ENCODE measurements at regions not wholly inside any gene's neighbourhood (a gene's known extent, or its start where the extent isn't known, plus 50 kb on each side); places are given as distances from the start of the nearest gene placed in this dataset.

DNA sequence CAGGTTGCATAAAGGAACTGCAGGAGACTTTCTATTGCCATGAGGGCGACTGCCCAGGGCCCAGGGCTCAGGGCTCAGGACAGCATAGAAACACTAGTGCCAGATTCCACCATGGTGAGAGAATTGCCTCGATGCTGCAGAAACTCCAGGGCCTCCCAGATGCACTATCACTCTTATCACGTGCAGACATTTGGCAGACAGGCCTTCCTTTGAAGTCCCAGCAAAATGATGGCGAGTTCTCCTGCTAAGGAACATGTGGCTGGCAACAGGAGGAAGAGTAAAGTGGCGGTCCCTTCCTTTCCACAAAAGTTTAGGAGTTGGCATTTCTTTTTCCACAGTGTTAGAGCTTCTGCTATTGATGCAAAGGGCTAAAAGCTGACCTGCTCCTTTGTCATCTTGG is 214.0 kb upstream of the LNX1 start:
- DNase-seq: no peak

DNA sequence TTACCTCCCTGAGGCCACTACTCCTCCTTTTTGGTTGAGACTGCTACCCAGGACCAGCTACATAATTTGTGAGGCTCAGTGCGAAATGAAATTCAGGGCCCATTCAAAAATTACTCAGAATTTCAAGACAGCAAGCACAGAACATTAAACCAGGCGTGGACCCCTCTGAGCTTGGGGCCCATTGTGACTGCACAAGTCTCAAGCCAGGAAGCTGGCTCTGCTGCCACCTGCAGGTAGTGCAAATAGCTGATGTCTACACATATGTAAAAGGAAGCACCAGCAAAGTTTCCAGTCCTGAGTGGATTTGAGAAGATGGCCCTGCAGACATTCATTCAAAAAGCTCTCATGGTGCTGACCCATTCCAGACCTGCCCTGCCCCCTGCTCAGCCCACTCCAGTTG is 213.4 kb upstream of the LNX1 start:
- DNase-seq: peak; percentile 63

DNA sequence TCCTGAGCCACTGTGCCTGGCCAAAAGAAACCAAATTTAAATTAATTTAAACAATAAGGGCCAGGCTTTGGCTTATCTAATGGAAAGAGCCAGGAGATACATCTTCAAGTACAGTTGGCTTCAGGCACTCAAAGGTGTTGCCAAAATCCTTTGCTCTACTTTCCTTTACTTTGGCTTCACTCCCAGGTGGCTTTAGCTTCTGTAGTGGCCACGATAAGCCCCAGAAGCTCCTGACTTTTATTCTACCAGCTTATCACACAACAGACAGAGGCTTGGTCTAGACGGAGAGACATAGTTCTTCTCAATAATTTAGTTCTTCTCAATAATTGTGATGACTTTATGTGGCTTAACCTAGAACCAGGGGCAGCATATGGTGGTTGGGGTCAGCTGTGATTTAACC is 211.2 kb upstream of the LNX1 start:
- no peak for DNase-seq

DNA sequence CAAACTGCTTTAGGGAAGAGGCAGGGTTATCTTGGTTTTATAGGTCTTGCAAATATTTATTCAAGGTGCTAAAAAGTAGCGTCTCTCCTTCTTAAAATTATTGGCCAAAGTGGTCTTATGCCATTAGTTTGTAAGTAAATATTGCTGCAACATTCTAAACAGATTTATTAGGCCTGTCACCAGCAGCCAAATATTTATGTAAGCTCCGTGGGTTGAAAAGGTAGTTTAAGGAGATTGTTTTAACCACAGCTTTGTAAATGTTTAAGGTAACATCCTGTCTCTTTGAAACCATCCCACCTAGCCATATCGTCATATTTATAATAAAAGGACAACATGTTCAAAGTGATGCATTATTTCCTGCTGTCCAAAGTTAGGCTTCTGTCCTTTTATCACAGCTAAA is 210.1 kb upstream of the LNX1 start:
- DNase-seq: no peak

DNA sequence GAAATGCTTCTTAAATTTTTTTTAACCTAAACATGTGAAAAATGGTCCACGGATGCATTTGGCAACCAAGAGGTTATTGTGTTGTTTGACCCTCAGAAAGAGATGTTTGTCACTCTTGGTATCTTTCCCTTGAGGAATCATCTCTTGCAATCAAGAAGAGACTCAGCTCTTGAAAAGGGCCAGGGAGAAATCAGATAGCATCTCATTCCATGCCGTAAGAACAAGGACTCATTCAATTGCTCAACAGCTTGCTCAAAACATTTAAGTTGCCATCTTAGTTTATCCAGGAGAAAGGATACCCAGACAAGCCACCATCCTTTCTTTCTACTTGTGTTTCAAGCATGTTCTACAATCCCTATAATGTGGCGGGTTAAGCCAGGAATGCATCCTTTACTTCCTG is 209.5 kb upstream of the LNX1 start:
- DNase-seq: no peak

DNA sequence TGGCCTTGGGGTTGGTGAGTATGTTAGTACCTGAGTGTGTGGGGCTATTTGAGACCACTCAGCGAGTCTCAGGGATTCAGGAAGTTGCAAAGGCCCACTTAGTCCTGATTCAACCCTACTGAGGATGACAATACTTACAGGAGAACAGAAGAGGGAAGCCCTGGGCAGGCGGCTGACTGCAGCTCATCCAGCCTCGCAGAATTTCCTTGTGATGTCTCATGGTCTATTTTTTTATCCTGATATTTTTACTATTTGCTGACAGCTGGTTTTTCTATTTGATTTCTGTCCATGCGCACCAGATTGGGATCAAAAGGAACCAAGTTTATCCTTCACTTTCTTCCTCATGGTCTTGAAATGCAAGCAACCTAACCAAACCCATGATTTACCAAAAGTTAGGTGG is 201.8 kb upstream of the LNX1 start:
- DNase-seq: no peak

DNA sequence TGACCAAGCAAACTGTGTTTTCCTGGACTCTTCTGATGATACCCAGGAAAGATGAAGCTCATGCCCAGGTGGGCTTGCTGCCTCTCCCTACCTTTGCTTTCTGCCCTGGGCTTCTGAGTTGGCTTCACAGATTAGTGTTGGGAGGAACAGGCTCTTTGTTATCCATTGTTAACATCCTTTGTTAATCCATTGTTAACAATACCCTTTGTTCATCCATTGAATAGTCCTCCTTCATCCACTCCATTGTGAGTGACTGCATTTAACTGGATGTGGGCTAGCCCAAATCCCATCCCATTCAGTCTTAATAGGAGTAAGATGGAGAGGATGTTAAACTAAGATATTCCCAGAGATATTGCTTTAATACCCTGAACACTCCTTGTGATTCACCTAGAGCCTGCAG is 199.0 kb upstream of the LNX1 start:
- no peak for DNase-seq

DNA sequence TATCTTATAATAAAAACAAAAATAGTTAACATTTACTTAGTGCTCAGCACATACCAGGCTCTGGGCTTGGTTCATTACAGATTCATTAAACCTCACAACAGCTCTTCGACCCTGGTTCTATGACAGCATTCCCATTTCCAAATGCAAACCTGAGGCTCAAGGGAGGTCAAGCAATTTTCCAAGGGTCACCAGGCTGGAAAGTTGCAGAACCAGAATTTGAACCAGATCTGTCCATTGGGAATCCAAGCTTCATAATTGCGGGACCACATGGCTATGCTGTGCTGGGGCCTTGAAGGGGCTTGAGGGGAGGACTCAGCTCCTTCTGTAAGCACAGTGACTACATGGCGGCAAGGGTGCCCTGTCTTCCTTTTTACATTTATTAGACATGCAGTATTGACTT is 197.3 kb upstream of the LNX1 start:
- DNase-seq: no peak

DNA sequence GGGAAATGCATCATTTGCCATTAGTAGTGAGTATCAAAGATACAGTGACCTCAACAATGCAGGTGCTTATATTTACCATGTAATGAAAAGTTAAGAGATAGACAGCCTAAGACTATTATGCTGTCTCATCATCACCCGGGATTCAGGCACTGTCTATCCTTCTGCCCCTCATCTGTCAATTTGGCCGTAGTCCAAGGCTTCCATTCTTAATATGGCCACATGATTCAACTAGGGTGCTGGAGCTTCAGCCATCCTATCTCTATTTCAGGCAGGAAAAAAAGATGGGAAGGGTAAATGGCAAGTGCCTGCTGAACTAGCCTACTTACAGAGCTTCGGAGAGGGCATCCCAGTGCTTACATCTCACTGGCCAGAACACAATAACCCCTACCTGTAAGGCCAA is 196.7 kb upstream of the LNX1 start:
- no peak for DNase-seq

DNA sequence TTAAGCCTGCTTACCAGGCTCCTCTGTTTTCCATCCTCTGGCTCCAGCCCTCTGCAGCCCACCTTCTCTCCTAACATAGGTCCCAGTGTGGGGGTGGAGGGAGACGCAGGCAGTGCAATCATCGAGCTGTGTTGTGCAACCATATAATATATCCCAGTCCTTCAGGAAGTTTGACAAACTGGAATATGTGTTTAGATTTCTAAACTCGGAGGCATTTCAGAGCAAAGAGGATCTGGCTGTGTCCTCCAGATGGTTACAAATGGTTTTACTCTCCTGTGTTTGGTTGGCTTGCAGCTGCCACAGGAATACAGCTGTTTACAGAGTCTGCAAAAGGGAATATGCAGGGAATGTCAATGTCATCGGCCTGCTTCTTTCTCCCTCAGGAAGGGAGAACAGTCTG is 195.3 kb upstream of the LNX1 start:
- no peak for DNase-seq

DNA sequence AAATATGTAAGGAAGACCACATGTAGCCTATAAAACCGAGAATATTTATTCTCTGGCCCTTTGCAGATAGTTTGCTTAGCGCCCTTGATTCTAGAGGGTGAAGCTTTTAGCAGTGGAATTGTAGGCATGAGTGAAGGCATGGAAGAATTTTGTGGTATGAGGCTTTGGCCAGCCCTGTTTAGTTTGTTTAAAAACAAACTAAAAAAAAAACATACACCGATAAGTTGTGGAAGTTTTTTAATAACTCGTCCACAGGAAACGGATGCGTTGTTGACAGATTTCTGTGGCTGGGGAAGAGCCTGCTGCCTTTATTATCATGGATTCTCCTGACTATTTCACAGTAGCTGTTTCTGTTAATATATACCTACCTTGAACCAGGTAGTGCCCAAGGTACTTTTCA is 194.7 kb upstream of the LNX1 start:
- no peak for DNase-seq

DNA sequence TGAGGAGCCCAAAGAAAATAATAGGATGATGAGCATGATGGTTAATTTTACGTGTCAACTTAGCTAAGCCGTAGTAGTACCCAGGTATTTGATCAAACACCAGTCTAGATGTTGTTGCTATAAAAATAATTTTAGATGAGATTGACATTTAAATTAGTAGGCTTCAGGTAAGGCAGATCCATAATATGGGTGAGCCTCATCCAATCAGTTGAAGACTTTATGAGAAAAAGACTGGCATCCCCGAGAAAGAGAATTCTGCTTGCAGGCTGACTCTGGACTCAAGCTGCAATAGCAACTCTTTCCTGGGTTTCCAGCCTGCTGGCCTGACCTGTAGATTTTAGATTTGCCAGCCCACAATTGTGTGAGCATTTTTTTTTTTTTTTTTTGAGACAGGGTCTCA is 192.8 kb upstream of the LNX1 start:
- no peak for DNase-seq

DNA sequence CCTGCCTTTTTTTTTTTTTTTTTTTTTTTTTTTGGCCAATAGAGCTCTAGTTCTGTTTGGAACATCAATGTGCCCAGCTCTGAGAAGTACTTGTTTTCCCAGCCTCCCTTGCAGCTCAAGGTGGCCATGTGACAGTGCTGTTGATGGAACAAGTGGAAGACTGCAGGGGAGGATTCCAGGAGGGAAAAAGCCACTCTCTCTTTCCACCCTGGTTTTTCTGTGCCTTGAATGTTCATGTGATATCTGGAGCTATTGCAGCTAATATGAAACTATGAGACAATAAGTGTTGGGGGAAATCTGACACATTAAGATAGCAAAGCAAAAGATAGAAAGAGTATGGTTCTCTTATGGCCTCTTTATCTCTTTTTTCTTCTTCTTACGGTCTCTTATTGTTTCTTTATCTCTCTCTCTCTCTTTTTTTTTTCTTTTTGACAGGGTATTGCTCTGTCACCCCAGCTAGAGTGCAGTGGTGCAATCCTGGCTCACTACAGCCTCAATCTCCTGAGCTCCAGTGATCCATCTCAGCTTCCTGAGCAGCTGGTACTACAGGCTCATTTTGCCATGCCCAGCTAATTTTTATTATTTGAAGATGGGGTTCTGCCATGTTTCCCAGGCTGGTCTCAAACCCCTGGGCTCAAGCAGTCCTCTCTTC is 192.0 kb upstream of the LNX1 start:
- no peak for DNase-seq

DNA sequence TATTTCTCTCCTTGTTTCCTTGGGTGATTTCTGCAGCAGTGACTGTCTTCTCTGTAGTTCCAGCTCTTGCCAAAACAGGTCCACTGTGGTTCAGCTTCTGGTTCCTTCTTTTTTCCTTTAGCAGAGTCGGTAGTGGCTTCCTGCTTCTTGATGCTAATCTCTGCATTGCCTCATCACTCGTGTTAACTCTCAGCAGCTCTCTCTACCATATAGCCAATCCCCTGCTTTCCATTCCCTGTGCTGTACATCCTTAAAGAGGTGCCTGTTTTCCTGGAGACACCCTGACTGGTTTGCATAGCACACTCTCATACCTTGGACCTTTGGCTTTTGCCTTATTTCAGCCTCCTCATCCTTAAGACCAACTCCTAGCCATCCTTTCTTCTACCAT is 191.2 kb upstream of the LNX1 start:
- peak; percentile 54 for DNase-seq

DNA sequence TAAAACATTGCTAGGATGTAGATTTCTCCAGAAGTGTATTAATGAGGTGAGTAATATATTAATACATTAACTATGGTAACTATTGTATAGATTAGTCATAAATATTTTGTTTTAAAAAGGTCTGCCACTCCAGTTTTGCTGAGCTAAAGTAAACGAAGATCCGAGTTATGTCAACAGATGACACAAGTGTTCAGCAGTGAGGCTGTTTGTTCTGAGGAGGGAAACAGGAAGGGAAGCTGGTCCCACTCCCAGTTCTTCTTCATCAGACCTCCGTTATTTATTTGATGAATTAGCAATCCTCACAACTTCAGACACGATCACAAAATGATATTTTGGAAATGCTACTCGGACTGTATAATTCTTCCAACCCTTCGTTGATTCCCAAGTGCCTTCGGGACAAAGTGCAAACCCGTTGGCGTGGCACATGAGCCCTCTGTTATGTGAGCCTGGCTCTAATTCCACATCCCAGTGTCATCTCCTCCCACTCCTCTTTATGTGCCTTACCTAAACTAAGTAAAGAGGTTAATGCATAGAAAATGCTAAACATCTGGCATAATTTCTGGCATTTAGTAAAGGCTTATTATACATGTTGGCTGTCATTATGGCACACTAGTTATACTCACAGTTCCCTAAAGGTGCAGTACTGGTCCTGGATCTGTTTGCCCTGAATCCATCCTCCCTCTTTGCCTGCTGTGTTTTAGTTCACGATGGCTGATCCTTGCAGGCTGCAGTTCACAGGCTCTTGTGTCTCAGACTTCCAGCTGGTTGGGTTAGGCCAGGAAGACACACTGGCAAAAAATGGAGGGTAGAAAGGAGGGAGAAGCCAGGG is 190.6 kb upstream of the LNX1 start:
- no peak for DNase-seq

DNA sequence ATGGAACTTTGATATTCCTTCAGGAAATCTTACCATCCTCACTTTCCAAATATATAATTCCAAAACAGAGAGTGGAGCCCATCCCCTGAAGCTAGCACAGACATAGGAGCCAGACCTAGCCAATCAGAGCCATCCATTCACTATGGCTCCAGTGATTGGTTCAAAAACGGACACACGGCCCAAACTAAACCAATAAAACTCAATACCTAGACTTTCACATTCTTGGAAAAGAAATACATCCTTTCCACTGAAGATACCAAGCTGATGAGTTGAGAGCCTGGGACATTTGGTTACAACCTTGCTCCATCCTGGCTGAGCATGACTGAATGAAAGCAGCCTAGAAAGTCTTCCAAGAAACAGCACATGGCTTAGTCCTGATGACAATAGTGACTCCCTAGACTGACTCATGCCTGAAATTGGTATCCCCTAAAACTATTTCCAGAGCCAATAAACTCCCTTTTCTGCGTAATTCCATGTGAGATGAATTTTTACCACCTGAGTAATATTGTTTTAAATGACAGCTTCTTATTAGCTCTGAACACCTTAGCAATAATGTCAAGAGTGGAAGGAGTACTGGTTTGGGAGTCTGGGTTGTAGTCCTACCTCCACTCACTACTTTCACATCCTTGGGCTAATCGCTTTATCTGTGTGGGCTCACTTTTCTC is 189.6 kb upstream of the LNX1 start:
- no peak for DNase-seq

DNA sequence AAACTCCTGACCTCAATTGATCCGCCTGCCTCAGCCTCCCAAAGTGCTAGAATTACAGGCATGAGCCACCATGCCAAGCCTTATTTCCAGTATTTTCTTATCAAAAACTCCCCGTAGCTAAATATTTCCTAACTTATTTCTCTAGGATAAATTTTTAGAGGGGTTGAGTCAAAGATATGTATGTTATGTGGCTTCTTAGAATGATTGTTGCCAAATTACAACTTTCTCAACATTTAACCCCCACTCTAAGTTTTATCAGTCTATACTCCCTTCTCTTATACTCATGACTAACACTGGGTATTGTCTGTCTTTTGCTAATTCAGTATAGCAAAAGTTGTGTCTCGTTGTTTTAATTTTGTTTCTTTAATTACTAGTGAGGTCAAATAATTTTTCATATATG is 187.7 kb upstream of the LNX1 start:
- no peak for DNase-seq

DNA sequence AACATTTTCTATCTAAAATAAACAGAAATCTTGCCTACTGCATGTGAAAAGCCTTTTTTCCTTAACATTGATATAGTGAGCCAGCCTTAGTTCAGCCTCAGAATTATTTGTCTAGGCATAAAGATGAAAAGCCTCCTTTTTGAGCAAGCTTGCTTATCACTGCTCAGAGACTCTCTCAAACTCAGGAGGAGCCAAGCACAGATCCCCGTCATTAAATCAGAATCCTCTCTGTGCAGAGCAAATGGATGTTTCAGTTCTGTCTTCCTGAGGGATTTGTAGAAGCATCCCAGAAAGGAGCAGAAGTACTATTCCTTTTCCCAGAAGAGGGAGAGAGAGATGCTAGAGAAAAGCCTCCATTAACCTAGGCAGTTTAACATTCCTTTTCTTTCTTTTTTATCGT is 186.9 kb upstream of the LNX1 start:
- DNase-seq: no peak

DNA sequence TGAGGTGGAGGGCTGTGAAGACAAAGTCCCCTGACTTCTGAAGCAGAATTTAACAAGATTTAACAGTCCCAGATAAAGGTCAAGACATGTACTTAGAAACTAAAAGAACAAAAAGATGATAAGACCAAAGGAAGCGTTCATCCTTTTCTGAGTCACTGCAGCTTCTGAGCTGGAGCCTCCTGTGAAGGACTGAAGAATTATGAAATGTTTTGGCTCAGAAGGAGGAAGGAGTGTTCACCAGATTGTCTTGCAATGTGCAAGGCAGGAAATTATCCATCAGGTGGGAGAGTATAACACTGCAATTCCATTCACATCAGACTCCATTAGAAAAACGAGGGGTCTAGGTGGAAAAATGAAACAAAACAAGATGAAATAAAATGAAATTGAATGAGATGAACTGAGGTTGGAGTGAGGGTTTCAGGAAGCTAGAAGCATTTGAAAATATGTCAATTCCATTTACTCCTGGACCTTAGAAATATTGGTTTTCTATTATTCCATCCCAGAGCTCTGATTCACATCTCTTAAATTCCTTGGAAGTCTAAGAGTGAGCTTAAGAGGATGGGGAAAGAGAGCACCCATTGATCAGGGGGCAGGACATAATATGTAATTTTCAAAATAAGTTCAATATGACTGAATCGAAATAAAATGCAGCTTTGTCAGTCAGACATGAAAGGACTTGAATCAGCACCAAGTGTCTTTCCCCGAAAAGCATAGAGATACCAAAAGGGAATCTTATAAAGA is 186.1 kb upstream of the LNX1 start:
- DNase-seq: peak; percentile 2

DNA sequence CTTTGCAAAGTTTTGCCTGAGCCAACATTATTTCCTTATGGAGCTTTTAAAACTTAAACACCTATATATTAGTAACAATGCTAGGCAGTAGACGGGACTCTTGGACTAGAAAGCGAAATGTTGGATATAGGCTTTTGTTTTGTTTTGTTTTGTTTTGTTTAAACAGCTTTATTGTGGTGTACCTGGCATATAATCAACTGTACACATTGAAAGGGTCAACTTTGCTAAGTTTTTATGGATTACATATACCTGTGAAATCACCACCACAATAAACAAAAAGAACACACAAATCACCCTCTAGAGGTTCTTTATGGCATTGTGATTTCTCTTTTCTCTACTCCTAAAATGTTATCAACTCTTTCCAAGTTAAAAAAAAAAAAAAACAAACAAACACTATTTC is 184.9 kb upstream of the LNX1 start:
- DNase-seq: no peak

DNA sequence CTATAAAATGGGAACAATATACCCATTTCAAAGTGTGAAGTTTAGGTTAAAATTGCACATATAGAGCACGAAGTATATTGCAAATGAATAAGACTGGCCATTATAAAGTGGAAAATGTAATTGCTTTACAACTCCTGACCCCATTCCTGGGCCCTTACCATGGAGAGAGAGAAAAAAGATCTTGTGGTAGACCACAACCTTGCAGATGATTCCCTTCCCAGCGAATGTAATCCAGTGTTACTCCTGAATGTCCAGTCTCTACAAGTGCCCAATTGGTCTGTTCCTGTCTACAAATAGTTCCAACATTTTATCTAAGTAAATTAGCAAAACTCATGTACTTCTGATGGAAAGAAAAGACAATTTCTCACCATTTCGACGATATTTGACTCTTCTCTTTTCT is 184.1 kb upstream of the LNX1 start:
- no peak for DNase-seq

DNA sequence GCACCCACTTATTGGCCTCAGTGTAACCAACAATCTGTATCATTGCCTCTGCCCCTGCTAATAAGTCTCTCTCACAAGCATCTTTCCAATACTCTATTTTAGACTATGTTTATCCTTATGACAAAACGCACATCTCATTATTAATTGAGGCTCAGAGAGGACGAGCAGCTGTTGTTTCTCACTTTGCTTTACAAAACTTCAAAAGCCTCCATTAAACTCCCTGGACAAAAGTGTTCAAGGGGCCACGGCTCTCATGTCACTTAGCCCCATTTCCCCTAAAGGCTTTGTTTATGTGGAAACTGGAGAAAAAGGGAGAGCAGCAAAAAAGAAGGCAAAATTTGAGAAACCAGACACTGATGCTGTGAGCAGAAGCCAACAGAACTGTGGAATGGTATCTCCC is 180.0 kb upstream of the LNX1 start:
- no peak for DNase-seq

DNA sequence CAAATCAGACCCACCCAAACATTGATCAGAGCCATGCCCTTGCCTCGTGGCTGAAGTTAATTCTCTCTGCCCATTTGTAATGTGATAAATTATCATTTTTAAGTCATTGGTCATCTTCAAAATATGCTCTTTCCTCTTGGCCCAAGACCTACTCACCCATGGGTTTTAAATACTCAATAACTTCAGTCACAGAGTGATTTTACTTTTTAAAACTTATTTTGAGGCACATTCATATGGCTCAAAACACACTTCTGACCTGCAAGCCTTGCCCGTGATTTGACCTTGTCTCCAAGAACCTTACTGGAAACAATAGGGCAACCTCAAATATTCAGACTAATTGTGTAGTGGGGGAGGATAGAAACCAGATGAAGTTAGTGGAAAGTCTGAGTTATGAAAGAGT is 176.2 kb upstream of the LNX1 start:
- DNase-seq: no peak

All from hematopoietic multipotent progenitor cell treated with erythropoietin and hydrocortisone succinate and interleukin-3 and kit ligand, for 6 days (in vitro differentiated cells).